ENCODE measurements at regions not wholly inside any gene's neighbourhood (a gene's known extent, or its start where the extent isn't known, plus 50 kb on each side); places are given as distances from the start of the nearest gene placed in this dataset.

DNA sequence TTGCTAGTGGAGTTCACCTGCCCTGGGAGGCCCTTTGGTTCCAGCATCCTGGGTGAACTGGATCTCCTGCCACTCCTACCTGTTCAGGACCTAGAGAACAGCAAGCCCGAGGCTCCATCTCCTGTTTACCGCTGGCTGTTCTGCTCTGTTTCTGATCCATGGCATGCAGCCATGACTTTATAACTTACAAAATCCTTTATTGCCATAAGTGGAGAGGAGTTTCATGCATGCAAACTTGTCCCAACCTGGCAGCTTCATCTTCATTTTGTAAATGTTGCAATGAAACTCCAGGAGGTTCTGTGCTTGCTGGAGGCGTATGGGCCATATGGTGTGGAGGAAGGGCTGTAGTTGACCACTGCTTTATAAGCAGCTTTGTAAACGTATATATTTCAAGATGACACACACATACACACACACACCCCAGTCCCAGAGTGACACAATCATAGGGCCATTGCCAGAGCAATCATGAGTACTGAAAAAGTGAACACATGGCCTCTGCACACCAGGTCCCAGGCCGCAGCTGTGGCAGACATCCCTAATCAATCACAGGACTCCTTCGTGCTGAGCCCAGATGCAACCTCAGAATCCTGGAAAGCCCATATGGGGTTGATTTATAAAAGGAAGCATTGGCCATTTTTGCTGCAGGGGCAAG is 69.0 kb downstream of the UBIAD1 start:
- TF ChIP-seq, protein P1, sequence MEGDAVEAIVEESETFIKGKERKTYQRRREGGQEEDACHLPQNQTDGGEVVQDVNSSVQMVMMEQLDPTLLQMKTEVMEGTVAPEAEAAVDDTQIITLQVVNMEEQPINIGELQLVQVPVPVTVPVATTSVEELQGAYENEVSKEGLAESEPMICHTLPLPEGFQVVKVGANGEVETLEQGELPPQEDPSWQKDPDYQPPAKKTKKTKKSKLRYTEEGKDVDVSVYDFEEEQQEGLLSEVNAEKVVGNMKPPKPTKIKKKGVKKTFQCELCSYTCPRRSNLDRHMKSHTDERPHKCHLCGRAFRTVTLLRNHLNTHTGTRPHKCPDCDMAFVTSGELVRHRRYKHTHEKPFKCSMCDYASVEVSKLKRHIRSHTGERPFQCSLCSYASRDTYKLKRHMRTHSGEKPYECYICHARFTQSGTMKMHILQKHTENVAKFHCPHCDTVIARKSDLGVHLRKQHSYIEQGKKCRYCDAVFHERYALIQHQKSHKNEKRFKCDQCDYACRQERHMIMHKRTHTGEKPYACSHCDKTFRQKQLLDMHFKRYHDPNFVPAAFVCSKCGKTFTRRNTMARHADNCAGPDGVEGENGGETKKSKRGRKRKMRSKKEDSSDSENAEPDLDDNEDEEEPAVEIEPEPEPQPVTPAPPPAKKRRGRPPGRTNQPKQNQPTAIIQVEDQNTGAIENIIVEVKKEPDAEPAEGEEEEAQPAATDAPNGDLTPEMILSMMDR (IDR thresholded peaks at IDR 0.05) = no peak
- TF ChIP-seq EZH2 (IDR thresholded peaks at IDR 0.05; ENCODE audit: borderline replicate concordance, insufficient read depth, low read depth, low read length, poor library complexity, severe bottlenecking) = no peak
